Fibroblast of the aortic adventitia (primary cell): ENCODE measurements at regions not wholly inside any gene's neighbourhood (a gene's known extent, or its start where the extent isn't known, plus 50 kb on each side); places are given as distances from the start of the nearest gene placed in this dataset.
A peak's percentile ranks its signal among the peaks of the same experiment; 100 is the strongest.
"Not testable (repeated sequence)": the region's sequence is repeated elsewhere in the genome, so short reads cannot be mapped to it uniquely, and the experiment has no call there.

ENCODE experiments used
- DNase-seq: peaks from one replicate; pipeline ENCODE4 v3.0.0-alpha.2; 2010; ENCODE audit warnings: low read depth
- H3K4me3 ChIP-seq: 2 replicates; pipeline ENCODE4 v1.5.1; 2011; ENCODE audit warnings: low read depth, mild to moderate bottlenecking, control low read depth, low read length, moderate library complexity
- TF ChIP-seq, protein P1 (sequence below): IDR thresholded peaks from 2 replicates; pipeline ENCODE4 v1.5.1; 2011; ENCODE audit warnings: mild to moderate bottlenecking, low read length, control low read depth, inconsistent platforms; ENCODE audit not compliant: insufficient read depth

- TF ChIP-seq, protein P1, sequence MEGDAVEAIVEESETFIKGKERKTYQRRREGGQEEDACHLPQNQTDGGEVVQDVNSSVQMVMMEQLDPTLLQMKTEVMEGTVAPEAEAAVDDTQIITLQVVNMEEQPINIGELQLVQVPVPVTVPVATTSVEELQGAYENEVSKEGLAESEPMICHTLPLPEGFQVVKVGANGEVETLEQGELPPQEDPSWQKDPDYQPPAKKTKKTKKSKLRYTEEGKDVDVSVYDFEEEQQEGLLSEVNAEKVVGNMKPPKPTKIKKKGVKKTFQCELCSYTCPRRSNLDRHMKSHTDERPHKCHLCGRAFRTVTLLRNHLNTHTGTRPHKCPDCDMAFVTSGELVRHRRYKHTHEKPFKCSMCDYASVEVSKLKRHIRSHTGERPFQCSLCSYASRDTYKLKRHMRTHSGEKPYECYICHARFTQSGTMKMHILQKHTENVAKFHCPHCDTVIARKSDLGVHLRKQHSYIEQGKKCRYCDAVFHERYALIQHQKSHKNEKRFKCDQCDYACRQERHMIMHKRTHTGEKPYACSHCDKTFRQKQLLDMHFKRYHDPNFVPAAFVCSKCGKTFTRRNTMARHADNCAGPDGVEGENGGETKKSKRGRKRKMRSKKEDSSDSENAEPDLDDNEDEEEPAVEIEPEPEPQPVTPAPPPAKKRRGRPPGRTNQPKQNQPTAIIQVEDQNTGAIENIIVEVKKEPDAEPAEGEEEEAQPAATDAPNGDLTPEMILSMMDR = no peak
- no peak overlapping the region for H3K4me3 ChIP-seq
- DNase-seq = peak; percentile 61
Observed at GRCh38 chr4:132097041-132097440, 1052.1 kb upstream of the PCDH10 start.

GRCh38 chr4:132101526-132101925, 1047.6 kb upstream of the PCDH10 start:
- no peak overlapping the region for H3K4me3 ChIP-seq
- DNase-seq = peak; percentile 54
- TF ChIP-seq, protein P1 = no peak

GRCh38 chr4:132108784-132109183, 1040.3 kb upstream of the PCDH10 start:
- DNase-seq = peak; percentile 72
- TF ChIP-seq, protein P1 = no peak
- no peak overlapping the region for H3K4me3 ChIP-seq

GRCh38 chr4:132114885-132115284, 1034.2 kb upstream of the PCDH10 start:
- peak; percentile 26 for DNase-seq
- TF ChIP-seq, protein P1 = no peak
- no peak overlapping the region for H3K4me3 ChIP-seq

DNA sequence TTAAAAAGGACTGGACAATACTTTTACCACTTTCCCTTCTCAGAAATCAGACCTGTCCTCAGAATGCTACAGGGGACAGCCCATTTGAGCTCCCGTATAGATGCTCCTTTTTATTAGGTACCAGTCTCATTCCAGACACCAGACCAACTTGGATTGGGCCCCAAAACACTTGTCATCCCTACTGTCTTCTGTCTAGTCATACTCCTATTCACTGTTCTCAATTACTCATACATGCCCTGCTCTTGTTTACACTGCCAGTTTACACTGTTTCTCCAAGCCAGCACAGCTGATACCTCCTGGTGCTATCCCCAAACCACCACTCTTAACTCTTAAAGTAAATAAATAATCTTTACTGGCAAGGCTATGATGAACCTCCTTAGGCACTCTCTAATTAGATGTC, 1026.4 kb upstream of the PCDH10 start:
- DNase-seq, H3K4me3 ChIP-seq: not testable (repeated sequence)

DNA sequence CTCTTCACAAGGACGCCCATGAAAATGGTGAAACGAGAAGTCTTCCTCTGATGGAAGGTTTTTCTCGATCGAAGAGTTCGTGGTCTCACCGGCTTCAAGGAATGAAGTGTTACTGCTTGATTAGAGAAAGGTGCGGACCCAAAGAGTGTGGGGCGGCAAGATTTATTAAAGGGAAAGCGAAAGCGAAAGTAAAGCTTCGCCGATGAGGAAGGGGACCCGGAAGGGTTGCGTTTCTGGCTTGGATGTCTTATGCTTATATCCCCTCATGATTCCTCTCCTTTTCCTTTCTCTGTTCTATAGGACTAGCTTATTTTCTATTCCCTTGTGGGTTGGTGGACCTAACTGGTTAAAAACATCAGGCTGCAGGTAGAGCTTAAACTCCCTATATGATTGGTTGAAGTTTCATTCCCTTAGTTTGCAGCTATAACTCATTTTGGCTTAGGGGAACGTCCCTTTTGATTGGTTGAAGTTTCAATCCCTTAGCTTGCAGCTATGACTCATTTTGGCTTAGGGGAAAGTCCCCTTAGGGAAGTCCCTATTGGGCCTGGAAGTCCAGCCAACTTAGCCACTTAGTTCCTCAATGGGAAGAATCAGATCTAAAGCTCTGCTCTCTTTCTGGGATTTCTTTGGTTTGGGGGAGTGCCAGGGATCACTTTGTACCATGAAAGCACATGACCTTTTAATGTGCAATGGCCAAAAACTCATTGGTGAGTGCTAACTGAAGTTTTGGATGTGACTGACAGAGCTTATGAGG, 1025.0 kb upstream of the PCDH10 start:
- peak; percentile 56 for DNase-seq
- H3K4me3 ChIP-seq = no peak overlapping the region
- TF ChIP-seq, protein P1 = no peak

GRCh38 chr4:132124624-132124974, 1024.5 kb upstream of the PCDH10 start:
- DNase-seq = no peak
- H3K4me3 ChIP-seq = no peak overlapping the region
- TF ChIP-seq, protein P1 = no peak
